Mesenchymal stem cell (in vitro differentiated cells and primary cell): ENCODE measurements at regions not wholly inside any gene's neighbourhood (a gene's known extent, or its start where the extent isn't known, plus 50 kb on each side); places are given as distances from the start of the nearest gene placed in this dataset.

Experiments
- DNase-seq: peaks from one replicate; pipeline ENCODE4 v3.0.0-alpha.2; 2013
- H2AFZ ChIP-seq: one replicate; pipeline ENCODE4 v1.6.1; 2013; ENCODE audit warnings: low read depth, mild to moderate bottlenecking, control low read depth, inconsistent platforms, low read length, moderate library complexity
- H2AK5ac ChIP-seq: 2 replicates; pipeline ENCODE4 v1.6.1; 2013; ENCODE audit warnings: low read length, moderate library complexity, mild to moderate bottlenecking, inconsistent platforms; ENCODE audit not compliant: severe bottlenecking
- H2BK120ac ChIP-seq: one replicate; pipeline ENCODE4 v1.6.1; 2013; ENCODE audit warnings: low read depth, mild to moderate bottlenecking, inconsistent platforms, low read length, moderate library complexity
- H2BK12ac ChIP-seq, 2 experiments: one replicate each; pipeline ENCODE4 v1.6.1; 2013; ENCODE audit warnings: inconsistent platforms in 2 of 2, low read length in 2 of 2, mild to moderate bottlenecking in 2 of 2, moderate library complexity in 2 of 2, control low read depth in 1 of 2
- H2BK15ac ChIP-seq: one replicate; pipeline ENCODE4 v1.6.1; 2013; ENCODE audit warnings: mild to moderate bottlenecking, low read depth, inconsistent platforms; ENCODE audit not compliant: poor library complexity, severe bottlenecking
- H2BK5ac ChIP-seq: 2 replicates; pipeline ENCODE4 v1.6.1; 2013; ENCODE audit warnings: low read depth, mild to moderate bottlenecking, low read length, control low read depth, inconsistent platforms; ENCODE audit not compliant: poor library complexity, severe bottlenecking
- H3K14ac ChIP-seq, 2 experiments: one replicate each; pipeline ENCODE4 v1.6.1; 2013; ENCODE audit warnings: inconsistent platforms in 2 of 2, low read length in 2 of 2, control low read depth in 1 of 2, mild to moderate bottlenecking in 1 of 2, moderate library complexity in 1 of 2
- H3K18ac ChIP-seq, 2 experiments: one replicate each; pipeline ENCODE4 v1.6.1; 2013; ENCODE audit warnings: inconsistent platforms in 2 of 2, low read length in 2 of 2, control low read depth in 1 of 2, low read depth in 1 of 2, mild to moderate bottlenecking in 1 of 2
- H3K23ac ChIP-seq, 2 experiments: one replicate each; pipeline ENCODE4 v1.6.1; 2013; ENCODE audit warnings: inconsistent platforms in 2 of 2, low read length in 2 of 2, mild to moderate bottlenecking in 2 of 2, moderate library complexity in 2 of 2, control low read depth in 1 of 2
- H3K27ac ChIP-seq: 2 replicates; pipeline ENCODE4 v1.5.1; 2013; ENCODE audit warnings: mild to moderate bottlenecking, moderate library complexity, low read length, control low read depth, inconsistent platforms; ENCODE audit not compliant: poor library complexity, severe bottlenecking
- H3K27me3 ChIP-seq, 2 experiments: 2 replicates each; pipeline versions ENCODE4 v1.6.1 to v1.7.0; 2013; ENCODE audit warnings: low read length in 2 of 2, mild to moderate bottlenecking in 2 of 2, moderate library complexity in 2 of 2, control low read depth in 1 of 2, inconsistent platforms in 1 of 2; ENCODE audit not compliant: control insufficient read depth in 1 of 2, insufficient read depth in 1 of 2
- H3K36me3 ChIP-seq, 2 experiments: 2 replicates each; pipeline versions ENCODE4 v1.6.1 to v1.7.0; 2013; ENCODE audit warnings: low read length in 2 of 2, control low read depth in 1 of 2, inconsistent platforms in 1 of 2, low read depth in 1 of 2, mild to moderate bottlenecking in 1 of 2; ENCODE audit not compliant: insufficient read depth in 2 of 2, control insufficient read depth in 1 of 2
- H3K4ac ChIP-seq, 2 experiments: one replicate each; pipeline ENCODE4 v1.6.1; 2013; ENCODE audit warnings: inconsistent platforms in 2 of 2, low read length in 2 of 2, mild to moderate bottlenecking in 2 of 2, moderate library complexity in 2 of 2, control low read depth in 1 of 2, low read depth in 1 of 2
- H3K4me1 ChIP-seq: 2 replicates; pipeline ENCODE4 v1.6.1; 2013; ENCODE audit warnings: low read depth, low read length, control low read depth; ENCODE audit not compliant: control insufficient read depth, insufficient read depth
- H3K4me2 ChIP-seq: 2 replicates; pipeline ENCODE4 v1.6.1; 2013; ENCODE audit warnings: low read length, mild to moderate bottlenecking, inconsistent platforms; ENCODE audit not compliant: poor library complexity, severe bottlenecking
- H3K4me3 ChIP-seq, 2 experiments: 2 replicates each; pipeline versions ENCODE4 v1.5.1 to v1.7.0; 2013; ENCODE audit warnings: low read length in 2 of 2, mild to moderate bottlenecking in 2 of 2, control low read depth in 1 of 2, low read depth in 1 of 2; ENCODE audit not compliant: insufficient read depth in 1 of 2
- H3K79me1 ChIP-seq: replicated peaks from 2 replicates; pipeline ENCODE4 v1.6.1; 2013; ENCODE audit warnings: mild to moderate bottlenecking, control low read depth, low read length, inconsistent platforms; ENCODE audit not compliant: poor library complexity, severe bottlenecking
- H3K9ac ChIP-seq: 2 replicates; pipeline ENCODE4 v1.7.0; 2013; ENCODE audit warnings: mild to moderate bottlenecking, low read length, moderate library complexity
- H3K9me3 ChIP-seq: 2 replicates; pipeline ENCODE4 v1.7.0; 2013; ENCODE audit warnings: mild to moderate bottlenecking, low read length; ENCODE audit not compliant: control insufficient read depth
- H4K8ac ChIP-seq: one replicate; pipeline ENCODE4 v1.6.1; 2013; ENCODE audit warnings: inconsistent platforms, mild to moderate bottlenecking, low read length, moderate library complexity
- H4K91ac ChIP-seq: one replicate; pipeline ENCODE4 v1.6.1; 2013; ENCODE audit warnings: mild to moderate bottlenecking, low read length, inconsistent platforms
- WGBS: methylation state at CpG from one replicate; pipeline ENCODE4 v1.1.7; 2013; ENCODE audit warnings: mixed read lengths; 5-methylcytosine and 5-hydroxymethylcytosine counted together

DNA sequence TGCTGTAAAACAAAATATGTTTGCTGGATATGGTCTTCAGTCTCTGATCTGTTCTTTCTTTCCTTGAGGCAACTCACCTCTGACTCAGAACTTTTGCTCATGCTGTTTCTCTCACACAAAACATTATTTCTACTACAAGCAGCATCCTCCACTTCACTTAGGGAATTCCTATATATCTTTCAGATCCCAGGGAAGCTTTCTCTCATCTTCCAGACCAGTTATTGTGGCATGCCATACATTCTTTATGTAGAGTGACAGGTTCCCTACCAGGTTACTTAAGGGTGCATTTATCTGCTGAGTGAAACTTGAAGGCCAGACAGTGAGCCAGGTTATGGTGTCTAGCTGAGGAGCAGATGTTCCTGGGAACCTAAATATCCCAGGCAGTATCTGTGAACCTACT lies 1226.0 kb downstream of the CDH8 start:
- Histone ChIP-seq H3K27me3 (no peaks in the 10 kb centered on the region), H3K79me1 (no peaks in the 10 kb centered on the region), H2BK5ac (no peak overlapping the region), H3K9me3 (peaks cover 12% of the 10 kb centered on the region), H3K9ac (no peak overlapping the region), H4K8ac (no peak overlapping the region), H2BK120ac (no peak overlapping the region), H4K91ac (no peak overlapping the region), H3K4me2 (no peak overlapping the region), H3K4me3 (no peak overlapping the region), H2AK5ac (no peak overlapping the region), H2BK15ac (no peak overlapping the region), H3K23ac (no peak overlapping the region), H3K18ac (no peak overlapping the region), H3K27ac (no peak overlapping the region), H3K14ac (no peak overlapping the region), H2BK12ac (no peak overlapping the region), H2AFZ (no peak overlapping the region), H3K4me1 (no peaks in the 10 kb centered on the region), H3K36me3 (no peaks in the 10 kb centered on the region), H3K4ac (no peak overlapping the region)
- no peak for DNase-seq

DNA sequence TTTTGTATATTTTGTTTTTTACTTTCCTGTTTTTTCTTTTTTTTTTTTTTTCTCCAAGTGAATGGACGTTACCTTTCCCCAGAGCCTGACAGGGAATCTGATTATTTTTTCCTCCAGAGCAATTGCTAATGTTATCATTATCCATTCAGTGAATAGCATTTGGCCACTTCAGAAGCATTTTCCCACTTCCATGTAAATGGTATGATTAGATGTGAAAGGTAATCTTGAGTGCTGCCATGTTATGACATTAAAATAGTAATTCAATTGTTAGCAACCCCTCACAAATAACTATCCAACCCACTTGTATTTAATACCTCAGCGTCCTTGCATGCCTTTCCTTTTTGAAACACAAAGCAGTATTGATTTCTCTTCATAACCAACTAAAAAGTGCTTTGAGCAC lies 1243.8 kb downstream of the CDH8 start:
- WGBS, result 55% methylated on average over 1 of the region's 2 CpGs
- Histone ChIP-seq H3K9me3 (no peaks in the 10 kb centered on the region), H3K79me1 (no peaks in the 10 kb centered on the region)

DNA sequence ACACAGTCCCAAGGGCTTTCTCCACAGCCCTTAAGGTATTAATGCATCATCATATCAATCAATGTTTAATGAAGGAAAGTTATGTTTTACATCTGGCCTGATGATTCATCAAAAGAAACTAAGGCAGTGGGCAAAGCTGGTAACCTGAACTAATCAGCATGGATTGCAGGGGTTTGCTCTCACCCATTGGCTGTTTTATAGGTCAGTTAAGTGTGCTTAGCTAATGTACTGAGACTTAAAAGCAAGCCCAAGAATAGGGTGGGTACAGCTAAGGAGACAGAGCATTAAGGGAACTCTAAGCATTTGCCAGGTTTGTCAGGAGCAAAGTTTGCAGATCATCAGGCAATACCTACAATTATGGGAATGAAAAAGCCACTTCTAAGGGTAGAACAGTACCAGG lies 1247.6 kb downstream of the CDH8 start:
- Histone ChIP-seq H4K8ac (no peak overlapping the region), H3K4me1 (no peaks in the 10 kb centered on the region), H4K91ac (no peak overlapping the region), H3K27me3 (no peaks in the 10 kb centered on the region), H3K4ac (no peak overlapping the region), H3K9ac (no peak overlapping the region), H3K14ac (no peak overlapping the region), H3K4me3 (no peak overlapping the region), H3K36me3 (no peaks in the 10 kb centered on the region), H2BK120ac (no peak overlapping the region), H2BK5ac (no peak overlapping the region), H3K4me2 (no peak overlapping the region), H3K27ac (no peak overlapping the region), H3K79me1 (no peaks in the 10 kb centered on the region), H2AFZ (no peak overlapping the region), H3K9me3 (no peaks in the 10 kb centered on the region), H3K23ac (no peak overlapping the region), H2BK12ac (no peak overlapping the region), H3K18ac (no peak overlapping the region), H2BK15ac (no peak overlapping the region), H2AK5ac (no peak overlapping the region)
- no peak for DNase-seq

More for the DNA sequence above, 1243.8 kb downstream of the CDH8 start:
- H3K4ac ChIP-seq, result no peak overlapping the region
- no peak overlapping the region for H2BK5ac ChIP-seq
- H2AK5ac ChIP-seq, result no peak overlapping the region
- H3K4me3 ChIP-seq, result no peak overlapping the region
- H2BK120ac ChIP-seq, result no peak overlapping the region
- H2BK15ac ChIP-seq, result no peak overlapping the region
- no peak overlapping the region for H3K14ac ChIP-seq
- H3K4me1 ChIP-seq, result no peaks in the 10 kb centered on the region
- no peak for DNase-seq
- H4K91ac ChIP-seq, result no peak overlapping the region
- no peak overlapping the region for H3K18ac ChIP-seq
- no peak overlapping the region for H3K23ac ChIP-seq
- H3K36me3 ChIP-seq, result no peaks in the 10 kb centered on the region
- no peak overlapping the region for H2AFZ ChIP-seq
- H3K27me3 ChIP-seq, result no peaks in the 10 kb centered on the region
- no peak overlapping the region for H4K8ac ChIP-seq
- H3K4me2 ChIP-seq, result no peak overlapping the region
- H2BK12ac ChIP-seq, result no peak overlapping the region
- no peak overlapping the region for H3K27ac ChIP-seq
- no peak overlapping the region for H3K9ac ChIP-seq

DNA sequence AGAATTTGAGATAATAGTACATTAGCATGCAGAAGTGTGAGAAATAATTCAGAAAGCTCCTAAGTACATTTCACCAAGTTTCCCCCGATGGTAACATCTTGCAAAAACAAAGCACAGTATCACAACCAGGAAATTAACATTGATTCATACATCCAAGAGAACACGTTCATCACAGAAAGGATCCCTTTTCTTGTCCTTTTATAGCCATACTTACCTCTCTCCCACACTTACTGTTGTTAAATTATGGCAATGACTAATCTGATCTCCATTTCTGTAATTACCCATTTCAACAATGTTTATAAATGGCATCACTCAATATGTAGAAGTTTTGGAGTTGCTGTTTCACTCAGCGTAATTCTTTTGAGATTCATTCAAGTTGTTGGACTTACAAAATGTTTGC lies 1260.0 kb downstream of the CDH8 start:
- H3K79me1 ChIP-seq, result no peaks in the 10 kb centered on the region
- H3K36me3 ChIP-seq, result no peaks in the 10 kb centered on the region
- peaks cover 3% of the 10 kb centered on the region for H3K9me3 ChIP-seq
- H3K4ac ChIP-seq, result no peak overlapping the region
- H2BK120ac ChIP-seq, result no peak overlapping the region
- no peak overlapping the region for H2AFZ ChIP-seq
- no peak overlapping the region for H3K23ac ChIP-seq
- H3K4me1 ChIP-seq, result no peaks in the 10 kb centered on the region
- H3K27me3 ChIP-seq, result no peaks in the 10 kb centered on the region
- no peak overlapping the region for H3K4me2 ChIP-seq
- no peak overlapping the region for H3K9ac ChIP-seq
- no peak overlapping the region for H2AK5ac ChIP-seq
- no peak overlapping the region for H2BK12ac ChIP-seq
- H3K18ac ChIP-seq, result no peak overlapping the region
- no peak overlapping the region for H3K4me3 ChIP-seq
- H4K8ac ChIP-seq, result no peak overlapping the region
- no peak overlapping the region for H3K27ac ChIP-seq
- WGBS, result 77% methylated on average over 3 of the region's 3 CpGs
- H3K14ac ChIP-seq, result no peak overlapping the region
- no peak for DNase-seq
- no peak overlapping the region for H2BK15ac ChIP-seq
- no peak overlapping the region for H4K91ac ChIP-seq
- H2BK5ac ChIP-seq, result no peak overlapping the region
